SK-N-SH treated with all-trans-retinoic acid at 6 μM for 48 hours (cell line): ENCODE measurements at regions not wholly inside any gene's neighbourhood (a gene's known extent, or its start where the extent isn't known, plus 50 kb on each side); places are given as distances from the start of the nearest gene placed in this dataset.
A peak's percentile ranks its signal among the peaks of the same experiment; 100 is the strongest.

Experiments used
- ATAC-seq: fragments of 200-7000 bp; cut with Tn5 transposase; 3 replicates; pipeline ENCODE4 v1.9.1; 2020; ENCODE audit warnings: mild to moderate bottlenecking, moderate library complexity
- ARNTL ChIP-seq: fragments of 450-650 bp; formaldehyde crosslinking; IDR thresholded peaks from 2 replicates; pipeline ENCODE4 v1.5.0; 2020; ENCODE audit warnings: low read depth, mild to moderate bottlenecking, moderate library complexity, borderline replicate concordance
- BACH2 ChIP-seq: fragments of 250-450 bp; sonication (Bioruptor Pico); IDR thresholded peaks from 2 replicates; pipeline ENCODE4 v1.9.0; 2021; ENCODE audit warnings: mild to moderate bottlenecking, borderline replicate concordance
- CREB5 ChIP-seq: fragments of 250-450 bp; sonication (Bioruptor Pico); IDR thresholded peaks from 2 replicates; pipeline ENCODE4 v1.5.1; 2020; ENCODE audit warnings: low read depth, mild to moderate bottlenecking, moderate library complexity
- CSDC2 ChIP-seq: fragments of 250-450 bp; sonication (Bioruptor Pico); IDR thresholded peaks from 2 replicates; pipeline ENCODE4 v1.5.0; 2020; ENCODE audit warnings: mild to moderate bottlenecking, moderate library complexity
- ESRRG ChIP-seq: fragments of 250-450 bp; sonication (Bioruptor Pico); IDR thresholded peaks from 2 replicates; pipeline ENCODE4 v1.6.1; 2021; ENCODE audit warnings: mild to moderate bottlenecking
- GLIS3 ChIP-seq: fragments of 250-450 bp; sonication (Bioruptor Pico); IDR thresholded peaks from 2 replicates; pipeline ENCODE4 v1.5.0; 2020; ENCODE audit warnings: mild to moderate bottlenecking, moderate library complexity
- ISL1 ChIP-seq: fragments of 250-450 bp; sonication (Bioruptor Pico); IDR thresholded peaks from 2 replicates; pipeline ENCODE4 v2.1.2; 2022; ENCODE audit warnings: mild to moderate bottlenecking, moderate library complexity
- PPARA ChIP-seq: fragments of 250-450 bp; sonication (Bioruptor Pico); IDR thresholded peaks from 2 replicates; pipeline ENCODE4 v1.5.0; 2020; ENCODE audit warnings: mild to moderate bottlenecking, borderline replicate concordance
- RARB ChIP-seq: fragments of 250-450 bp; sonication (Bioruptor Pico); IDR thresholded peaks from 2 replicates; pipeline ENCODE4 v1.8.0; 2021; ENCODE audit warnings: mild to moderate bottlenecking, moderate library complexity
- SNAI2 ChIP-seq: fragments of 250-450 bp; sonication (Bioruptor Pico); IDR thresholded peaks from 2 replicates; pipeline ENCODE4 v1.5.0; 2020; ENCODE audit warnings: mild to moderate bottlenecking, moderate library complexity
- TCF4 ChIP-seq: fragments of 250-450 bp; sonication (Bioruptor Pico); IDR thresholded peaks from 2 replicates; pipeline ENCODE4 v1.8.0; 2021; ENCODE audit warnings: mild to moderate bottlenecking, moderate library complexity, borderline replicate concordance
- TOX ChIP-seq: fragments of 250-450 bp; sonication (Bioruptor Pico); IDR thresholded peaks from 2 replicates; pipeline ENCODE4 v1.8.0; 2021; ENCODE audit warnings: mild to moderate bottlenecking, moderate library complexity, borderline replicate concordance
- TSHZ2 ChIP-seq: fragments of 250-450 bp; sonication (Bioruptor Pico); IDR thresholded peaks from 2 replicates; pipeline ENCODE4 v1.5.0; 2020; ENCODE audit warnings: mild to moderate bottlenecking, moderate library complexity
- ZC3H10 ChIP-seq: fragments of 250-450 bp; sonication (Bioruptor Pico); IDR thresholded peaks from 2 replicates; pipeline ENCODE4 v1.5.1; 2021; ENCODE audit warnings: mild to moderate bottlenecking, moderate library complexity
- ZFP3 ChIP-seq: fragments of 250-450 bp; sonication (Bioruptor Pico); IDR thresholded peaks from 2 replicates; pipeline ENCODE4 v1.5.0; 2020; ENCODE audit warnings: mild to moderate bottlenecking, moderate library complexity
- ZFP30 ChIP-seq: fragments of 450-650 bp; formaldehyde crosslinking; IDR thresholded peaks from 2 replicates; pipeline ENCODE4 v1.5.0; 2022; ENCODE audit warnings: mild to moderate bottlenecking, moderate library complexity
- ZNF565 ChIP-seq: fragments of 450-650 bp; formaldehyde crosslinking; conservative IDR thresholded peaks from 2 replicates; pipeline ENCODE4 v1.5.0; 2020; ENCODE audit warnings: low read depth, mild to moderate bottlenecking, moderate library complexity
- ZNF70 ChIP-seq: fragments of 450-650 bp; formaldehyde crosslinking; IDR thresholded peaks from 2 replicates; pipeline ENCODE4 v1.5.0; 2020; ENCODE audit warnings: mild to moderate bottlenecking, moderate library complexity
- ZNF8 ChIP-seq: fragments of 450-650 bp; formaldehyde crosslinking; IDR thresholded peaks from 2 replicates; pipeline ENCODE4 v1.5.0; 2020; ENCODE audit warnings: mild to moderate bottlenecking, moderate library complexity
- TF ChIP-seq, protein P1 (sequence below): fragments of 250-450 bp; sonication (Bioruptor Pico); IDR thresholded peaks from 2 replicates; pipeline ENCODE4 v1.8.0; 2021; ENCODE audit warnings: low read depth, mild to moderate bottlenecking, moderate library complexity, borderline replicate concordance
- TF ChIP-seq, protein P2 (sequence below): fragments of 250-450 bp; sonication (Bioruptor Pico); IDR thresholded peaks from 2 replicates; pipeline ENCODE4 v1.5.1; 2021; ENCODE audit warnings: mild to moderate bottlenecking, moderate library complexity
- TF ChIP-seq, protein P3 (sequence below): fragments of 250-450 bp; sonication (Bioruptor Pico); IDR thresholded peaks from 2 replicates; pipeline ENCODE4 v1.8.0; 2020; ENCODE audit warnings: mild to moderate bottlenecking, moderate library complexity, borderline replicate concordance

DNA sequence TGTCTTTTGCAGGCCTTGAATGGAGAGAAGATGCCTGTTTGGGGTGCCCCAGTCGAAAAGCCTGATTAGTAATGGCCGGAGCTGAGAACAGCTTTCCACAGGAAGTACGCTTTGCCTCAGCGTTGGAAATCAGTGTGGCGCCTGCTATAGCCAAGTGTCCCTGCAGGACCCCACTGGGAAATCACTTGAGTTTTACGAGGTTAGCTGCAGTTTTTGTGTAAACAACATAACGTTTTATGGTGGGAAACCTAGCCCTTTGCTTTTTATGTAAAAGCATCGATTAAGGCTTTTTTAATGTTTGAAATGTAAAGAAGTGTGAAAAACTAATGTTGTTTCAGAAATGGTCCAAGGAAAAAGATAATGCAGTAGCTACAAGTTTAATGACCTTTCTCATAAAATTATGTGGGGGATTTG, 234.2 kb downstream of the TTC32 start:
- TF ChIP-seq CREB5 (CRISPR knock-in tag) (no peak), CSDC2 (no peak), ARNTL (no peak), ISL1 (CRISPR knock-in tag) (no peak), ZNF8 (CRISPR knock-in tag) (no peak), BACH2 (CRISPR knock-in tag) (no peak), ZNF70 (no peak), ESRRG (no peak), ZFP3 (no peak), PPARA (CRISPR knock-in tag) (no peak), GLIS3 (CRISPR knock-in tag) (no peak), ZFP30 (no peak), RARB (CRISPR knock-in tag) (no peak)
- TF ChIP-seq, protein P1, sequence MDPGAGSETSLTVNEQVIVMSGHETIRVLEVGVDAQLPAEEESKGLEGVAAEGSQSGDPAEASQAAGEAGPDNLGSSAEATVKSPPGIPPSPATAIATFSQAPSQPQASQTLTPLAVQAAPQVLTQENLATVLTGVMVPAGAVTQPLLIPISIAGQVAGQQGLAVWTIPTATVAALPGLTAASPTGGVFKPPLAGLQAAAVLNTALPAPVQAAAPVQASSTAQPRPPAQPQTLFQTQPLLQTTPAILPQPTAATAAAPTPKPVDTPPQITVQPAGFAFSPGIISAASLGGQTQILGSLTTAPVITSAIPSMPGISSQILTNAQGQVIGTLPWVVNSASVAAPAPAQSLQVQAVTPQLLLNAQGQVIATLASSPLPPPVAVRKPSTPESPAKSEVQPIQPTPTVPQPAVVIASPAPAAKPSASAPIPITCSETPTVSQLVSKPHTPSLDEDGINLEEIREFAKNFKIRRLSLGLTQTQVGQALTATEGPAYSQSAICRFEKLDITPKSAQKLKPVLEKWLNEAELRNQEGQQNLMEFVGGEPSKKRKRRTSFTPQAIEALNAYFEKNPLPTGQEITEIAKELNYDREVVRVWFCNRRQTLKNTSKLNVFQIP (CRISPR knock-in tag) = no peak
- TF ChIP-seq, protein P2, sequence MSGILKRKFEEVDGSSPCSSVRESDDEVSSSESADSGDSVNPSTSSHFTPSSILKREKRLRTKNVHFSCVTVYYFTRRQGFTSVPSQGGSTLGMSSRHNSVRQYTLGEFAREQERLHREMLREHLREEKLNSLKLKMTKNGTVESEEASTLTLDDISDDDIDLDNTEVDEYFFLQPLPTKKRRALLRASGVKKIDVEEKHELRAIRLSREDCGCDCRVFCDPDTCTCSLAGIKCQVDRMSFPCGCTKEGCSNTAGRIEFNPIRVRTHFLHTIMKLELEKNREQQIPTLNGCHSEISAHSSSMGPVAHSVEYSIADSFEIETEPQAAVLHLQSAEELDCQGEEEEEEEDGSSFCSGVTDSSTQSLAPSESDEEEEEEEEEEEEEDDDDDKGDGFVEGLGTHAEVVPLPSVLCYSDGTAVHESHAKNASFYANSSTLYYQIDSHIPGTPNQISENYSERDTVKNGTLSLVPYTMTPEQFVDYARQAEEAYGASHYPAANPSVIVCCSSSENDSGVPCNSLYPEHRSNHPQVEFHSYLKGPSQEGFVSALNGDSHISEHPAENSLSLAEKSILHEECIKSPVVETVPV = no peak
- TF ChIP-seq, protein P3, sequence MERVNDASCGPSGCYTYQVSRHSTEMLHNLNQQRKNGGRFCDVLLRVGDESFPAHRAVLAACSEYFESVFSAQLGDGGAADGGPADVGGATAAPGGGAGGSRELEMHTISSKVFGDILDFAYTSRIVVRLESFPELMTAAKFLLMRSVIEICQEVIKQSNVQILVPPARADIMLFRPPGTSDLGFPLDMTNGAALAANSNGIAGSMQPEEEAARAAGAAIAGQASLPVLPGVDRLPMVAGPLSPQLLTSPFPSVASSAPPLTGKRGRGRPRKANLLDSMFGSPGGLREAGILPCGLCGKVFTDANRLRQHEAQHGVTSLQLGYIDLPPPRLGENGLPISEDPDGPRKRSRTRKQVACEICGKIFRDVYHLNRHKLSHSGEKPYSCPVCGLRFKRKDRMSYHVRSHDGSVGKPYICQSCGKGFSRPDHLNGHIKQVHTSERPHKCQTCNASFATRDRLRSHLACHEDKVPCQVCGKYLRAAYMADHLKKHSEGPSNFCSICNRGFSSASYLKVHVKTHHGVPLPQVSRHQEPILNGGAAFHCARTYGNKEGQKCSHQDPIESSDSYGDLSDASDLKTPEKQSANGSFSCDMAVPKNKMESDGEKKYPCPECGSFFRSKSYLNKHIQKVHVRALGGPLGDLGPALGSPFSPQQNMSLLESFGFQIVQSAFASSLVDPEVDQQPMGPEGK (CRISPR knock-in tag) = no peak
- TF ChIP-seq, all 23 proteins: peak for 0
- no peak; the same call in 2 of the 3 replicates for ATAC-seq

DNA sequence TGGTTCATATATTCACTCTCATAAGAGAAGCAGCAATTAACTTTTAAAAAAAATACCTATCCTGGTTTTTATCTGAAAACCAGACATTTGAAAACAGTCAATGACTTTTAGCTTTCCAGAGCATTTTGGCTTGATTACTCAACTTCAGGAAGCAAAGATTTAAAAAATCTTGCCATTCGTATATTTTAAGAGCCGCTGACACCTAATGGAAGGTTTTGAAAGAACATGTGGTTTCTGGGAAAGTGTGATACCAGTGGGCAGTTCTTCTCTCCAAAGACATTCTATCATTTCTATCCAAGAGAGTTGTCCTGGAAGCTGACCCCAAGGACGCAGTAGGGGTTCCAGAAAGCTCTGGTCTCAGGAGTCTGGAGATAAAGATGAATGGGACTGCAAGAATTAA, 234.7 kb downstream of the TTC32 start:
- ATAC-seq = peak; percentile 53

GRCh38 chr2:19664646-19665045, 237.1 kb downstream of the TTC32 start:
- TF ChIP-seq ZNF70 = no peak
- TF ChIP-seq TCF4 (CRISPR knock-in tag) = no peak
- TF ChIP-seq TSHZ2 = no peak
- TF ChIP-seq ZC3H10 (CRISPR knock-in tag) = no peak
- TF ChIP-seq ZNF8 (CRISPR knock-in tag) = no peak
- TF ChIP-seq ARNTL = no peak
- TF ChIP-seq, protein P2 = no peak
- no peak for TF ChIP-seq SNAI2 (CRISPR knock-in tag)
- no peak for TF ChIP-seq ESRRG
- TF ChIP-seq ZNF565 (CRISPR knock-in tag) = no peak
- no peak for TF ChIP-seq RARB (CRISPR knock-in tag)
- TF ChIP-seq, protein P3 (CRISPR knock-in tag) = no peak
- TF ChIP-seq GLIS3 (CRISPR knock-in tag) = no peak
- TF ChIP-seq, protein P1 (CRISPR knock-in tag) = no peak
- no peak for ATAC-seq

More for the DNA sequence above, 234.7 kb downstream of the TTC32 start:
- TF ChIP-seq ZC3H10 (CRISPR knock-in tag) (no peak), ZNF565 (CRISPR knock-in tag) (no peak), ZFP3 (no peak), ARNTL (no peak), ESRRG (no peak), ZFP30 (no peak), CSDC2 (no peak), TCF4 (CRISPR knock-in tag) (no peak), GLIS3 (CRISPR knock-in tag) (no peak), TOX (no peak)
